Kidney tubule cell (primary cell): ENCODE measurements at regions not wholly inside any gene's neighbourhood (a gene's known extent, or its start where the extent isn't known, plus 50 kb on each side); places are given as distances from the start of the nearest gene placed in this dataset.
"Not testable (repeated sequence)": the region's sequence is repeated elsewhere in the genome, so short reads cannot be mapped to it uniquely, and the experiment has no call there.

Source experiments
- DNase-seq: peaks from one replicate; pipeline ENCODE4 v3.0.0-alpha.2; 2018; ENCODE audit warnings: low spot score

DNA sequence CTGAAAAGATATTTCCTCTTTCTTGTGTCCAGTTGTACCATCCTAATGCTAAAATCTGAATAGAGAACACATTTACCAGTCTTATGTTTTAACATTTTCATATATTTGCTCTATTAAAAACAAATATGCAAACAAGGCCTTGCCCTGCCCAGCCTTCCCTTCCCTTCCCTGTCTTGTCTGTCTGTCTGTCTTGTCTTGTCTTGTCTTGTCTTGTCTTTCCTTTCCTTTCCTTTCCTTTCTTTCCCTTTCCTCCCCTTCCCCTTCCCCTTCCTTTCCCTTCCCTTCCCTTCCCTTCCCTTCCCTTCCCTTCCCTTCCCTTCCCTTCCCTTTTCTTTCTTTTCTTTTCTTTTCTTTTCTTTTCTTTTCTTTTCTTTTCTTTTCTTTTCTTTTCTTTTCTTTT is 1103.5 kb downstream of the STIM2 start:
- DNase-seq = no peak

DNA sequence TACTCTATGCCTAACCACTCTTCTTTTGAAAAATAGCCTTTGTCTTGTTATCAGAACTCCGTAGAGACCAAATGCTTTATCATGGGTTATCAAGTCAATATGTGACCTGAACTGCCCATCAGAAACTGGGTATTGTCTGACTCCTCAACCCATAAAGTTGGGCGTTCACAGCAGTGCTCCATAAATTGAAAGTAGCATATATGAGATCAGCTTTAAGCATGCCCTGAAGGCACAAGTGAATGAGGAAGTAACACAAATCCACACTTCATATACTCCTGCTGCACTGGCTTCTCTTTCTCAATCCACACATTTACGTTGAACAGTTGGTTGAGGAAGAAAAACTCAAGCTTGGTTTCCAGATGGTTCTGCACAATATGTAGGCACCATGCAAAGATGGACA is 1106.0 kb downstream of the STIM2 start:
- no peak for DNase-seq

DNA sequence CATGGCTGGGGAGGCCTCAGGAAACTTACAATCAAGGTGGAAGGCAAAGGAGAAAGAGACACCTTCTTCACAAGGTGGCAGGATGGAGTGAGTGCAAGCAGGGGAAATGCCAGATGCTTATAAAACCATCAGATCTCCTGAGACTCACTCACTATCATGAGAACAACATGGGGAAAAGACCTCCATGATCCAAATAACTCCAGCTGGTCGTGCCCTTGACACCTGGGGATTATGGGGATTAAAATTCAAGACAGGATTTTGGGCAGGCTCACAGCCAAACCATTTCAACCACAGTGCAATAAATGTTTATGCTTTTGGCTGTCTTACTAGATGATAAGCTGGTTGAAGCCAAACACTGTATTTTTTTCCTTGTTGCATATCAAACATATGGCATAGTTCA is 1112.4 kb downstream of the STIM2 start:
- DNase-seq = peak; percentile 22

DNA sequence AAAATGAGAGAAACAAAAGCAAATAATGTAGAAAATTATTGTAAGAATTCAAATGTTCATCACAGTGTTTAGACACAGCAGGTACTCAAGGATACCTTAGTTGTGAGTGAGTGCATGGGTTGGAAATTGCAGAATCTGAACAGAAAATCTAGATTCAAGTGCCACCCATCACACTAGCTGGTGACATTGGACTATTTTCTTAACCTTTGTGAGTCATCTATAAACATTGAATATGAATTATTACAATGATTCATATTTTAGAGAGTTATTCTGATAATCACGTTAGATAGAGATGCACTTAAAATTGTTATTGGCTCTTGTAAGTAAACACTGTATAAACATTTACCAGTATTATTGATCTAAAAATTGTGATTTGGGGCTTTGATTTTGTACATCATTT is 1113.1 kb downstream of the STIM2 start:
- DNase-seq = no peak

DNA sequence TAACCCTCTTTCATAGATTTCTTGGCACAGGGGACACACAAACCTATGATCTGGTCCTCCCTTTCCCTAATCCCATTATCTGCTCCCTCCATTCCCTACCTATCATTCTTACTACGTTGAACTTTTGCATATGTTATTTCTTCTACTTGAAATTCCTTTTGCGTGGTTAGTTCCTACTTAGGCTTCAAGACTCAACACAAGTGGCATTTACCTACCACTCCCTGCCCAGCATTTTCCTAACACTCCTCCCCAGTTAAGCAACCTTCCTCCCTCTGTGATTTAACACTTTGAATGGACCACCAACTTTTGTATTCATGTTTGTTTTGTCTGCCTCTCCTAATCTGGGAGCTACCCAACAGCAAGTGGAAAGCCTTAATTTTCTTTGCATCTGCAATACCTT is 1113.7 kb downstream of the STIM2 start:
- no peak for DNase-seq

DNA sequence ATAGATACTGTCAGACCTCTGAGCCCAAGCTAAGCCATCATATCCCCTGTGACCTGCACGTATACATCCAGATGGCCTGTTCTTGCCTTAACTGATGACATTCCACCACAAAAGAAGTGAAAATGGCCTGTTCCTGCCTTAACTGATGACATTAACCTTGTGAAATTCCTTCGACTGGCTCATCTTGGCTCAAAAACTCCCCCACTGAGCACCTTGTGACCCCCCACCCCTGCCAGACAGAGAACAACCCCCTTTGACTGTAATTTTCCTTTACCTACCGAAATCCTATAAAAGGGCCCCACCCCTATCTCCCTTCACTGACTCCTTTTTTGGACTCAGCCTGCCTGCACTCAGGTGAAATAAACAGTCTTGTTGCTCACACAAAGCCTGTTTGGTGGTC is 1114.2 kb downstream of the STIM2 start:
- not testable (repeated sequence) for DNase-seq

DNA sequence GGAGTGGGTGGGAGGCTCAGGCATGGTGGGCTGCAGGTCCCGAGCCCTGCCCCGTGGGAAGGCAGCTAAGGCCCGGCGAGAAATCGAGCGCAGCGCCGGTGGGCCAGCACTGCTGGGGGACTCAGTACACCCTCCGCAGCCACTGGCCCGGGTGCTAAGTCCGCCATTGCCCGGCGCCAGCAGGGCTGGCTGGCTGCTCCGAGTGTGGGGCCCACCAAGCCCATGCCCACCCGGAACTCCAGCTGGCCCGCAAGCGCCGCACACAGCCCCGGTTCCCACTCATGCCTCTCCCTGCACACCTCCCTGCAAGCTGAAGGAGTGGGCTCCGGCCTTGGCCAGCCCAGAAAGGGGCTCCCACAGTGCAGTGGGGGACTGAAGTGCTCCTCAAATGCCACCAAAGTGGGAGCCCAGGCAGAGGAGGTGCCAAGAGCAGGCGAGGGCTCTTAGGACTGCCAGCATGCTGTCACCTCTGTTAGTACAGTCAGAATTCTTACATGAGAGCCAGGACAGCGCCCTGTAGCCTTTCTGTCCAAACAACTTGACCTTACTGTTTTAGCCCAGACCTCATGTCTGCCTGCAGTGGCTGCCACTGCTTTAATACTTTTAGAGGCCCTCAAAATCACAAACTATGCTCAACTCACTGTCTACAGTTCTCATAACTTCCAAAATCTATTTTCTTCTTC is 1117.9 kb downstream of the STIM2 start:
- DNase-seq = not testable (repeated sequence)

DNA sequence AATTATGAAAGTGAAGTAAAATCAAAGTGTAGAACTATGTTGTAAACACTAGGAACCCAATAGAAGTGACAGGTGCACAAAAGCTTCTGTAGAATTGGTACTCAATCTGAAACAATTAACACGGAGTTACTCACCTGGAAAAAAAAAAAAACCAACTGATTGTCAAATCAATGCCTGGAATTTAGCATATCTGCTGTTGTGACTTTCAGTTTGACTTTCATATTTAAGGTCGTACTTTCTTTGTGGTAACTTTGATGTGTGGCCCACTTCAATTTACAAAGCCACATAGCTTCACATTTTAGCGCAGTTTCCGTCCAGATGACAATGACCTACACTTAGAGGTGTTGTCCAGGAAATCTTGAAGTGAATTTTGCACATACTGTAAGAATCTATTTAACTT is 1124.9 kb downstream of the STIM2 start:
- no peak for DNase-seq

DNA sequence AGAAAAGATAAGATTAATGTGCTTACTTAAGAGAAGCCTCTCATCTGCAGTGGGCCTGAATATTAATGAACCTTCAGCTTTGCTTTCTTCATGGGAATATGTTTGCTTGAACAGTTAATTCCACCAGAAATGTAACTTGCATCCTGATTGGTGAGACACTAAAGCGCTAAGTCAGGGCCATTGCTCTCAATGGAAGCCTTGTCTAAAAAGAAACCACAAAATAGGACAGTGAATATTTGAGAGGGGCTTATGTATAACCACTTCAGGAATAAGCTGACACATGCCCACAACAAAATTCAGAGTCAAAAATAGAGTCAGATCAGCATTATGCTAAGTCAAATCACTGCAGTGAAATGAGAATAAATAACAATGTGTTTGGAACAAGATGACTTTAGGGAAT is 1125.8 kb downstream of the STIM2 start:
- no peak for DNase-seq

DNA sequence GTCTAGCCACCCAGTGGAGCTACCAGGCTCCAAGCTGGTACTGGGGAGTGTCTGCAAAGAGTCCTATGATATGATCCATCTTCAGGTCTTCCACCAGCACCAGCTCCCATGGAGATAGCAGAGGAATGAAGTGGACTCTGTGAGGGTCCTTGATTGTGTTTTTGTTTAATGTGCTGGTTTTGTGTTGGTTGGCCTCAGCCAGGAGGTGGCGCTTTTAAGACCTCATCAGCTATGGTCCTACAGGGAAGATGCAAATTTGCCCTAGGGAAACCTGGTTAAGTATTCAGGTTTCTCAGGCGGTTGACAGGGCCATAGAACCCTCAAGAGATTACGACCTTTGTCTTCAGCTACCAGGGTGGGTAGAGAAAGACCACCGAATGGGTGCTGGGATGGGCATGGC is 1141.1 kb downstream of the STIM2 start:
- DNase-seq = no peak

DNA sequence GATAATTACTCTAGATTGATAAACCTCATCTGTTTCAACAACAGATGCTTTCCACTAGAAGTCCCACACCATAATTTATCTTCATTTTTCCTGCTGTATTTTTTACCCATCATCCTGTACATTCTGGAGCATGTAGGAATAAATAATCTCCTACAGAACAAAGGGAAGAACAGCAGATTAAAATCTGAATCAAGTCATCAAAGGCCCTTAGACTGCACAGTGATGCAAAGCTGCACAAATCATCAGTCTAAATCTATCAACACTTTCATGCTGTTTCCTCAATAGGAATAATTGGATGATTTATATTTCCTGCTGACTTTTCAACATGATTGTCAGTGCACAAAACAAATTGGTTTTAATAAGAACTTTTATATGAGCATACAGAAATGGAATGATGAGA is 1143.9 kb downstream of the STIM2 start:
- no peak for DNase-seq

DNA sequence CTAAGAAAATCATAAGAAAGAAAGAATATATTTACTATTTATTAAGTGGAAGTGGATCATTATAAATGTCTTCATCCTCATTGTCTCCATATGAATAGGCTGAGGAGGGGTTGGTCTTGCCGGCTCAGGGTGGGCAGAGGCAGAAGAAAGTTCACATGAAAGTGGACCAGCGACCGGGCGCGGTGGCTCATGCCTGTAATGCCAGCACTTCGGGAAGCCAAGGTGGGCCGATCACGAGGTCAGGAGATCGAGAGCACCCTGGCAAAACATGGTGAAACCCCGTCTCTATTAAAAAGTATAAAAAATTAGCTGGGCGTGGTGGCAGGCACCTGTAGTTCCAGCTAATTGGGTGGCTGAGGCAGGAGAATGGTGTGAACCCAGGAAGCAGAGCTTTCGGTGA is 1145.4 kb downstream of the STIM2 start:
- no peak for DNase-seq

DNA sequence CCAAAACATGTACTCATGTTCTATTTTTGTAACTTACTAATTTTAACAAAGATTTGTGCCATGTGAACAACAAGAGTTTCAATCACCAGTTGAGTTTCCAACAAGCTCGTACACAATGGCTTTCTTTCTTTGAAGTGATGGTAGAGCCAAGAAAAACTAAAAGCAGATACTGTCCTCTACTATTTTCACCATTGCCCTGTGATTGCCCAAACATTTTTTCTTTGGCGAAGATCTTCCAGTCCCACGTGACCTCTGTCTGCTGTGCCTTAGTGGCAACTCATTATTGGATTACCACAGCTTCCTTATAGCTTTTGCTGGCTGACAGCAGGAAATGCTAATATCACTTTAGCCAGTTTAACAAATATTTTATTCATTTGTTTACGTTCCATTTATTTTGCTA is 1147.1 kb downstream of the STIM2 start:
- DNase-seq = no peak

DNA sequence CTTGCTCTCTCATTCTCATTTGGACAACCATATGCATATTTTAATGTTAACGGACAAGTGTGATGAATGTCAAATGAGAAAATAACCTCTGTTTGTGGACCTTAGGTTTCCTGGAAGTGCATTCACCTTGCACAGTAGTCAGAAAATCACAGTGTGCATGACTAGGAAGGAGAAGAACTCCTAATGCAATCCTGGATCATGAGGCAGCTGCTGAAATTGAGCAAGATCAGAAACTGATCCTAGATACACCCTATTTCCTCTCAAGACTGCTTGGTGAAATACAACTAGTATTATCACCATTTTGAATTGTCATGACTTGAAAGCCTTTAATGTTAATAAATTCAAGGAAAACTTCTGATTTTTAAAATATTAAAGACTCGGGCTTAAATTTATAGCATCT is 1148.9 kb downstream of the STIM2 start:
- DNase-seq = no peak

DNA sequence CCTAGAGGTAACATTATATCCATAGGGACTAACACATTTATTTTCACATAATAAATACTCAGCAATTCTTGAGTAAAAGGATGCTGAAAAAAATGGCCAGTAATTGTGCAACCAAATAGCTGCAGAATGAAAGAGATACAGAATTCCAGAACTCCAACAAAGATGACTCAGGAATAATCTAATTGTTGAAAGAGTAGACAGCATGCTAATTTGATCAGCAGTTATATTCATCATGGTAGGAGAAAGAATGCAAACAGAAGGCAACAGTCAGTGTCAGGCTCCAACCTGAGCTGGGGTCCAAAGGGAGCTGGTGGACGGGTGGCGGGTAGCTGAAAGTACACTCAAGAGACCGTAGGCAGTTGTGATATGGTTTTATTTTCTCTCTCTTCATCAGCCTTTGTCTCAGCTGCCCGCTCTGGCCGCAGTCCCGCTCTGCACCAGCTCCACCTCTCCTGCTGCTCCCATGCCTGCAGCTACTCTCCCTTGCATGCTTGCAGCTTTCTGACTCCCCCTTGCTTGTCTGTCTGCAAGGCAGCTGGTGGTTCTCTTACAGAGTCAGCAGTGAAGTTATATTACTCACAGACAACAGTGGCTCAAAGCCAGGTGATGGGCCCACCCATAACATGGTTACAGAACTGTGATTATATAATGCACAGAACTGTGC is 1150.1 kb downstream of the STIM2 start:
- no peak for DNase-seq

DNA sequence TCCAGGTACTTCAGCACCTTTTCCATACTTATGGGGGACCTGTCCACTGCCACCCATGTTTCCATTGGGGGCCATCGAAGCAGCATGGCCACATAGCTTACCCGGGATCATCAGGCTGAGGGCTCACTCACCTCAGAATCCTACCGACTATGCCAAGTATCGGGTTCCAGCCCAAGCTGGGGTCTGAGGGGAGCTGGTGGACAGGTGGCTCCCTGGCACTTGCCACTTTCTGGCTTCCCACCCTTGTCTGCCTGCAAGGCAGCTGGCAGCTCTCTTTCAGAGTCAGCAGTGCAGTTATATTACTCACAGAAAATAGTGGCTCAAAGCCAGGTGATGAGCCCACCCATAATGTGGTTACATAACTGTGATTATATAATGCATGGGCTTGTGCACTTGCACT is 1153.8 kb downstream of the STIM2 start:
- DNase-seq = no peak

DNA sequence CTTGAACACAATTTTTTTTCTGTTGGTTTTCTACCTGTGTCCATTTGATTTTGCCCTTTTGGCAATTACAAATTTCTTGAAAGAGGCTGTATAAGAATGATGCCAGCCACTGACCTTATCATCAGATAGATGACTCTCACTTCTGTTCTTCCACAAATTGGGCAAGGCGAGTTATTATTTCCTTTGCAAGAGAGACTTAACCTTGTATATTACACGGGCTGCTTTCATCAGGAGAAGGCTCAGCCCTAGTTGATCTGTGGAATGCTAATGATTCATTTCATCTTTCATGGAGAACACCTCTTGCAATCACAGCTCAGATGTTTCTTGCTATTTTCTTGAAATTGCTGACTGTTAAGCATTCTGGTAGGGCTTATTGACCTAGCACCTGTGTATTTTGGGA is 1155.4 kb downstream of the STIM2 start:
- DNase-seq = no peak

DNA sequence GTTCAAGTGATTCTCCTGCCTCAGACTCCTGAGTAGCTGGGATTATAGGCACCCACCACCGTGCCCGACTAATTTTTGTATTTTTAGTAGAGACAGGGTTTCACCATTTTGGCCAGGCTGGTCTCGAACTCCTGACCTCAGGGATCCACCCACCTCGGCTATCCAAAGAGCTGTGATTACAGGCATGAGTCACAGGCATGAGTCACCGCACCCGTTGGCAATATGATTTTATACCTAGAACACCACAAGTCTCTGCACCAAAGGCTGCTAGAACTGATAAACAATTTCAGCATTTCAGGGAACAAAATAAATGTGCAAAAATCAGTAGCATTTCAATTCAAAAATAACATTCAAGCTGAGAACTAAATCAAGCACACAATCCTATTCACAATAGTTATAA is 1177.6 kb downstream of the STIM2 start:
- not testable (repeated sequence) for DNase-seq

DNA sequence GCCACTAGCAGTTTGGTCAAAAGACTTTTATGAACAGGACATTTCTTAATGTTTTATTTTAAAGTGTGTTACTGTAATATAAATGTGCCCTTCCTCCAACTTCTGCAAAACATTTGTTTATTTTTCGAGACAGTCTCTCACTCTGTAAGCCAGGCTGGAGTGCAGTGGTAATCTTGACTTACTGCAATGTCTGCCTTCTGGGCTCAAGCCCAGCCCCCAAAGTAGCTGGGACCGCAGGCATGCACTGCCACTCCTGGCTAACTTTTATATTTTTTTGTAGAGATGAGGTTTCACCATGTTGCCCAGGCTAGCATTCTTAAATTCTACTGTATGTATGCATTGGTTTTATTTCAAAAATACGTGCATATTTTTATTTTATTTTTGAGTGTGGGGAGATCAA is 1201.9 kb downstream of the STIM2 start:
- DNase-seq = no peak

DNA sequence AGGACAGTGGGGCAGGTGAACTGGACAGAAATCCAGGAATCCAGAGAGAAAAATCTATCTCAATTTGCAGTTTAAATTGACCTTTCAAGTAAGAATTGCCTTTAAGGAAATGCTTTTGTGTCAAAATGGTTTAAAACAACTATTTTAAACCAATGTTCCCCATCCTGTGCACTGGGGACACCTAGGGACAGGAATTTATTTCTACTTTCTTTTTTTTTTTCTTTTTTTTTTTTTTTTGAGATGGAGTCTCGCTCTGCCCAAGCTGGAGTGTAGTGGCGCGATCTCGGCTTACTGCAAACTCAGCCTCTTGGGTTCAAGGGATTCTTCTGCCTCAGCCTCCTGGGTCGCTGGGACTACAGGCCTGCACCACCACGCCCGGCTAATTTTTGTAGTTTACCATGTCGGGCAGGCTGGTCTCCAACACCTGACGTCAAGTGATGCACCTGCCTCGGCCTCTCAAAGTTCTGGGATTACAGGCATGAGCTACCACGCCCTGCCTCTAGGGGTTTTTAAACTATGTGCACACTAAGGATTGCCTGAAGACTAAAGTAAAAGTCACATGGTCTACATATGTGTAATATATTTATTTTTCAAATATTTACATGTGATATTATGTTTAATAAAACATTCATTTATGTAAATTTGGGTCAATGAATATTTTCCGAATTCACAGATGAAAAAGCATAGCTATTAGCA is 1213.4 kb downstream of the STIM2 start:
- DNase-seq = no peak

DNA sequence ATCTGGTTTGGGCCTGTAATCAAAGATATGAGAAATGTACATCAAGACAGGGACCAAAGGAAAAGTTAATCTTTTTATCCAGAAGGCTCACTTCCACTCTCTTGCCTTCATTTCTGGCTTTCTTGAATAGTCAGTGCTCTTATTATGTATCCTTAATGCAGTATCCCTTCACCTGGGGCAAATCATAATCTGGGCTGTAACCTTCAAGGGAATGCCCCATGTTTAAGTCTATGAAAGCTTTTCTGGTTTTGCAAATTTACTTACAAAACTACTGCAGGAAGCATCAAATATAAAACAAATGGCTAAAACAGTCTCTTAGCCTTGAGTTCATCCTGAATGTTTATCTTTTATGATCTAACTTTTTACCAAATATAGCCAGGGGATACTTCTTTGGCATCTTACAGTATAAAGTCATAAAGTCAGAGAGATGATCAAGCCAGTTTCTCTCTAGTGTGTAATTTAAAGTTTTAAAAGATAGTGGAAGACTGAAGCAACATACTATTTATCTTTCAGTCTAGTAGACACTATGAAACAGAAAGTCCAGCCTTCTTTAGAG is 1214.8 kb downstream of the STIM2 start:
- DNase-seq = no peak

DNA sequence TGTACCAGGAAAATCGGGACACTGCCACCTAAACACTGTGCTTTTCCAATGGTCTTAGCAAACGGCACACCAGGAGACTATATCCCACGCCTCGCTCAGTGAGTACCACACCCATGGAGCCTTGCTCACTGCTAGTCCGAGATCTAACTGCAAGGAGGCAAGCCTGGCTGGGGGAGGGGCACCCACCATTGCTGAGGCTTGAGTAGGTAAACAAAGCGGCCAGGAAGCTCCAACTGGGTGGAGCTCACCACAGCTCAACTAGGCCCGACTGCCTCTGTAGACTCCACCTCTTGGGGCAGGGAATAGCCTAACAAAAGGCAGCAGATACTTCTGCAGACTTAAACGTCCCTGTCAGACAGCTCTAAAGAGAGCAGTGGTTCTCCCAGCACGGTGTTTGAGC is 1216.6 kb downstream of the STIM2 start:
- DNase-seq = not testable (repeated sequence)

DNA sequence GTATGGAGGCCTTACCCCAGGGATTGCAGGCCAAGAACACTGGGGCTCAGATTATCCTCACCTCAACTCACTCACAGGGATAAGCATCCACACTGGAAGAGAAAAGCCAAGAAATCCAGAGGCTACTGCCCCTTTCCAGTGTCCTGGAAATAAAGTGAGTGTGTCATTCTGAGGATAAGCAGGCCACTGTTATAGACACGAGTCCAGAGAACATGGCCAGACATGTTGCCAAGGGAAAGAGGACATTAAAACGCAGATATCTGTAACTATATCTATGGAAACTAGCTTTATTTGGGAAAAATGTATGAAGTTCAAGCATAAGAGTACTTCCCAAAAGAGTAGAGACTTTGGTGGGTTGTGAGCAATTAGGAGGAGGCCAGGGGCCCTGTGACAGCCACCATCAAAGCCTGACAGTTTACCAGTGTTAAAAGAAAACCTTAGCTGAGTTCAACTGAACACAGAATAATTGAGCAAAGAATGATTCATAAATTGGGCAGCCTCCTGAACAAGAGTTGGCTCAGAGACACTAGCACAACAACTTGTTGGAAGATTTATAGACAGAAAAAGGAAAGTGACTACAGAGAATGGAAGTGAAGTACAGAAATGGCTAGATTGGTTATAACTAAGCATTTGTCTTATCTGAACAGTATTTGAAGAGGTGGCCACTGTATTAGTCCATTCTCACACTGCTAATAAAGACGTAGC is 1222.2 kb downstream of the STIM2 start:
- DNase-seq = no peak
